ENCODE measurements at regions not wholly inside any gene's neighbourhood (a gene's known extent, or its start where the extent isn't known, plus 50 kb on each side); places are given as distances from the start of the nearest gene placed in this dataset.

DNA sequence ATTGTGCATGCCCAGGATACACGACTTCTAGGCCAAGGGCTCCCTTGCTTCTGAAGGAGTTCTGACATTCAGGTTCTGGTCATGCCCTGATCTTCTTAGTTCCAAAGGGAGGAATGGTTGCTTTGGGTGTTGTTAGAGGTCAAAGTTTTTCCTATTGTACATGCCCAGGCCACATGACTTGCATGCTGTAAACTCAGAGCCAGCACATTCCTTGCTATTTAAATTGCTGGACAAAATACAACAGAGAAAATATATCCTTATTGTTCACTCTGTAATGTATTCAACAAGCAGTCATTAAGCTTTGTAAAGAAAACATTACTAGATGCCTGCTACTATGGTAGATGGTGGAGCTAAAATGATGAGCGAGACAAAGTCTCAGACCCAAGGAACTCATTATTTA, 71.2 kb upstream of the COCH start:
- DNase-seq (ENCODE audit: low read depth), result no peak
- no peak overlapping the region for H3K4me3 ChIP-seq (ENCODE audit: low read depth, low read length)
- no peak for TF ChIP-seq CTCF (conservative IDR thresholded peaks at IDR 0.05; ENCODE audit: low read depth, low read length)

GRCh38 chr14:30805284-30805683, 69.1 kb upstream of the COCH start:
- TF ChIP-seq CTCF (conservative IDR thresholded peaks at IDR 0.05; ENCODE audit: low read depth, low read length), result no peak
- no peak for DNase-seq (ENCODE audit: low read depth)
- H3K4me3 ChIP-seq (ENCODE audit: low read depth, low read length), result no peak overlapping the region

GRCh38 chr14:30808576-30808975, 65.8 kb upstream of the COCH start:
- TF ChIP-seq CTCF (conservative IDR thresholded peaks at IDR 0.05; ENCODE audit: low read depth, low read length), result no peak
- DNase-seq (ENCODE audit: low read depth), result peak; percentile 32
- no peak overlapping the region for H3K4me3 ChIP-seq (ENCODE audit: low read depth, low read length)

GRCh38 chr14:30813216-30813615, 61.1 kb upstream of the COCH start:
- no peak for DNase-seq (ENCODE audit: low read depth)
- H3K4me3 ChIP-seq (ENCODE audit: low read depth, low read length), result no peak overlapping the region
- TF ChIP-seq CTCF (conservative IDR thresholded peaks at IDR 0.05; ENCODE audit: low read depth, low read length), result no peak

GRCh38 chr14:30820674-30821073, 53.7 kb upstream of the COCH start:
- no peak overlapping the region for H3K4me3 ChIP-seq (ENCODE audit: low read depth, low read length)
- no peak for DNase-seq (ENCODE audit: low read depth)
- no peak for TF ChIP-seq CTCF (conservative IDR thresholded peaks at IDR 0.05; ENCODE audit: low read depth, low read length)

DNA sequence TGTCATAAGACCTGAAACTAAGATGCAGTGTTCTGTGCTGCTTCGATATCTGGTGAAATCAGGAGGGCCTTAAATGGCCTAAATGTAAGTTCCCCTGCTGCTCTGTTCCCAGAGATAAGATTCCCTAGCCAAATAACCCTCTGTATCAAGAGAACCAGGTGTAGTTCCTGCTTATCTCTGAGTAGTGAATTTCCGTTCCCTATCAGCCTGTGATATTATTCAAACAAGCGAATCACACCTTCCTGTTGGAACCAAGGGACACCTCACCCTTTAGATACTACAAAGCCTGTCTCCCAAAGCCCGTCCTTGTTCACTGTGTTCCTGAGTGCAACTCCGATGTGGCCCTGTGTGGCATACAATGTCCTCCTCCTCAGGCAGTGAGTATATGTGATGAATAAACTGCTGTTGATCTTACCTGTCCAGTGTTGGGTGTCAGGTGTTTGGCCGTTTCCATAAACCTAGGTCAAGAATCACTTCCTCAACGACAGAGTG, 52.2 kb upstream of the COCH start:
- DNase-seq (ENCODE audit: low read depth), result no peak
- no peak for TF ChIP-seq CTCF (conservative IDR thresholded peaks at IDR 0.05; ENCODE audit: low read depth, low read length)

More for the DNA sequence above, 52.2 kb upstream of the COCH start:
- H3K4me3 ChIP-seq (ENCODE audit: low read depth, low read length), result no peak overlapping the region

Measured in epithelial cell of proximal tubule (primary cell).